Peyer's patch (tissue), 4 donors: ENCODE measurements at regions not wholly inside any gene's neighbourhood (a gene's known extent, or its start where the extent isn't known, plus 50 kb on each side); places are given as distances from the start of the nearest gene placed in this dataset.

Experiments
- POLR2A ChIP-seq, 2 donors: fragments of 450-650 bp; IDR thresholded peaks; one replicate each; pipeline ENCODE4 v1.5.1; 2017; ENCODE audit warnings: antibody characterized with exemption in 2 of 2, mild to moderate bottlenecking in 2 of 2, moderate library complexity in 2 of 2
- TF ChIP-seq, protein P1 (sequence below), 6 experiments: fragments of 450-650 bp in 4 of 6; fragments of 200-600 bp in 2 of 6; sonication (generic) in 1 of 6; IDR thresholded peaks; one replicate each; pipeline ENCODE4 v1.5.1; 2017 to 2019; ENCODE audit warnings: antibody characterized with exemption in 6 of 6, mild to moderate bottlenecking in 3 of 6, moderate library complexity in 1 of 6

- TF ChIP-seq POLR2A (IDR thresholded peaks at IDR 0.05), result no peak
- TF ChIP-seq, protein P1, sequence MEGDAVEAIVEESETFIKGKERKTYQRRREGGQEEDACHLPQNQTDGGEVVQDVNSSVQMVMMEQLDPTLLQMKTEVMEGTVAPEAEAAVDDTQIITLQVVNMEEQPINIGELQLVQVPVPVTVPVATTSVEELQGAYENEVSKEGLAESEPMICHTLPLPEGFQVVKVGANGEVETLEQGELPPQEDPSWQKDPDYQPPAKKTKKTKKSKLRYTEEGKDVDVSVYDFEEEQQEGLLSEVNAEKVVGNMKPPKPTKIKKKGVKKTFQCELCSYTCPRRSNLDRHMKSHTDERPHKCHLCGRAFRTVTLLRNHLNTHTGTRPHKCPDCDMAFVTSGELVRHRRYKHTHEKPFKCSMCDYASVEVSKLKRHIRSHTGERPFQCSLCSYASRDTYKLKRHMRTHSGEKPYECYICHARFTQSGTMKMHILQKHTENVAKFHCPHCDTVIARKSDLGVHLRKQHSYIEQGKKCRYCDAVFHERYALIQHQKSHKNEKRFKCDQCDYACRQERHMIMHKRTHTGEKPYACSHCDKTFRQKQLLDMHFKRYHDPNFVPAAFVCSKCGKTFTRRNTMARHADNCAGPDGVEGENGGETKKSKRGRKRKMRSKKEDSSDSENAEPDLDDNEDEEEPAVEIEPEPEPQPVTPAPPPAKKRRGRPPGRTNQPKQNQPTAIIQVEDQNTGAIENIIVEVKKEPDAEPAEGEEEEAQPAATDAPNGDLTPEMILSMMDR (IDR thresholded peaks at IDR 0.05), result no peak
Measured at GRCh38 chr3:18077128-18077840, 334.9 kb upstream of the TBC1D5 start.
